ENCODE measurements at regions not wholly inside any gene's neighbourhood (a gene's known extent, or its start where the extent isn't known, plus 50 kb on each side); places are given as distances from the start of the nearest gene placed in this dataset.

DNA sequence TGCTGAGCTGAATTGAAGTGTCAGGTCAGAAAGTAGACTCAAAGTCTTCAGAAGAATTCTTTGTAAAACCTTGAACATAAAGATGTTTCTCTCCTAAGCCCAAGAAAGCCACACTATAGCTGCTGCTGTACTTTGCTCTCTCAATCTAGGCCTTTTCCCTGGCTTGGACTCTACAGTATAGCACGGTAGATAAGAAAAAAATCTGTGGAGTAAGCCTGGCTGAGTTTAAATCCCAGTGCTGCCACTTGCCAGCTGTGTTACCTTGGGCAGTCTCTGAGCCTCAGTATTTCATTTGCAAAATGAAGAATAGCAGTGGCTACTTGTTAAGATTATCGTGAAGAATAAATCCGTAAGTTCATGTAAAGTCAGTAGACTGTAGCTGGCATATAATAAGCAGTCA lies 53.3 kb upstream of the UFL1 start:
- Histone ChIP-seq H4K20me1 (ENCODE audit: insufficient read depth, low read length) (no peaks in the 10 kb centered on the region), H3K9me3 (ENCODE audit: low read length) (no peaks in the 10 kb centered on the region), H2AFZ (ENCODE audit: low read length) (no peak overlapping the region), H3K9ac (ENCODE audit: insufficient read depth, low read depth, low read length) (no peak overlapping the region), H3K27me3 (ENCODE audit: control insufficient read depth in 1 of 2, insufficient read depth in 2 of 2, low read length in 2 of 2) (no peaks in the 10 kb centered on the region), H3K27ac (ENCODE audit: extremely low read length, insufficient read depth, low read length) (no peak overlapping the region), H3K4me1 (ENCODE audit: insufficient read depth, low read length) (no peaks in the 10 kb centered on the region), H3K4me2 (ENCODE audit: low read depth, low read length) (no peak overlapping the region), H3K79me2 (ENCODE audit: insufficient read depth, low read length) (no peaks in the 10 kb centered on the region), H3K36me3 (replicated peaks in 1 of 2; ENCODE audit: control insufficient read depth in 1 of 2, insufficient read depth in 2 of 2, low read length in 2 of 2) (no peaks in the 10 kb centered on the region), H3K4me3 (replicated peaks in 1 of 3; ENCODE audit: insufficient read depth in 1 of 3, low read depth in 2 of 3, low read length in 3 of 3) (no peak overlapping the region)
- TF ChIP-seq ZNF224 (CRISPR knock-in tag; IDR thresholded peaks at IDR 0.05) = no peak
- no peak for TF ChIP-seq ATRX (CRISPR knock-in tag; IDR thresholded peaks at IDR 0.05; ENCODE audit: borderline replicate concordance)
- TF ChIP-seq, protein P1, sequence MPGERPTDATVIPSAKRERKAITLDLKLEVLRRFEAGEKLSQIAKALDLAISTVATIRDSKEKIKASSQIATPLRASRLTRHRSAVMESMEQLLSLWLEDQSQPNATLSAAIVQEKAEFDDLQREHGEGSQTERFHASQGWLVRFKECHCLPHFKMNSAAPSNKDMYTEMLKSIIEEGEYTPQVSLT (CRISPR knock-in tag; IDR thresholded peaks at IDR 0.05; ENCODE audit: borderline replicate concordance, low read depth) = no peak
- WGBS (ENCODE audit: low lambda C conversion rate) = 31% methylated on average over 3 of the region's 3 CpGs
- ChIA-PET CTCF (ENCODE audit: low intra/inter-chr PET ratio, low total read pairs) (no interaction called here), POLR2A (no interaction called here)
- ATAC-seq (no peak), DNase-seq (ENCODE audit: low spot score) (no peak), FAIRE-seq (no peak)
- intact Hi-C loops (cut with micrococcal nuclease; ENCODE audit: unreplicated experiment) = loop anchor here (2.0 to 5.0 kb wide), 3 partner anchors 819 to 1106 kb away; no protein-coding TSS in a partner anchor
- BruUV-seq (replicated peaks) = no TSS peak
- in situ Hi-C loops (cut with HindIII; ENCODE audit: extremely low pct_ligation_motif_present, low pct_unique_long_range_greater_than_20kb) = no loop called here

DNA sequence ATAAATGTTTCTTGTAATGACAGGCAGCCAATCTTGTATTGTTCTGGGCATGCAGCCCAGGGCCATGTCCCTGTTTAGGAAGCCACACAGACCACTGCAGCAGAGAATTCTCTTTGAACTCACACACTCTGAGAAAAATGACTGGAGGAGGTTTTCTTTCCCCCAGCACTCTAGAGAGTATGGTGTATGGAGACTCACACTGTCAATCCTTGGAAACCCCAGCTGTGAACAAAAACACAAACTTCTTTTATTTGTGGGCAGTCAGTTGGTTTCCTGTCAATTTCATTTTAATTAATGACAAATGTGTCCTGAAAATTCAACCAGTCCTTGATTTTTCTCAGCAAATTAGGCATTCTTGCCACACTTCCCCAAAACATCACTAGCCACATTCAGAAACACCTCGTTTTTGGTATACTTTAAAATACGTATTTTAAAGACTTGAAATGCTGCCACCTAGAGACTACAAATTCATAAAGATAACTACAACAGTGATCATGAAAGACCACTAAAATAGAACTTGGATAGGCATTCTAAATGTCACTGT lies 52.9 kb upstream of the UFL1 start:
- H3K9ac ChIP-seq (ENCODE audit: insufficient read depth, low read depth, low read length) = no peak overlapping the region
- no peak overlapping the region for H3K4me3 ChIP-seq (replicated peaks in 1 of 3; ENCODE audit: insufficient read depth in 1 of 3, low read depth in 2 of 3, low read length in 3 of 3)
- DNase-seq (ENCODE audit: low spot score) = no peak
- no peak overlapping the region for H3K27ac ChIP-seq (ENCODE audit: extremely low read length, insufficient read depth, low read length)
- POLR2A ChIA-PET = no interaction called here
- no peaks in the 10 kb centered on the region for H4K20me1 ChIP-seq (ENCODE audit: insufficient read depth, low read length)
- no peak overlapping the region for H3K4me2 ChIP-seq (ENCODE audit: low read depth, low read length)
- H3K79me2 ChIP-seq (ENCODE audit: insufficient read depth, low read length) = no peaks in the 10 kb centered on the region
- 3% methylated on average over 2 of the region's 2 CpGs for WGBS (ENCODE audit: low lambda C conversion rate)
- H3K9me3 ChIP-seq (ENCODE audit: low read length) = no peaks in the 10 kb centered on the region
- no peak for FAIRE-seq
- no peaks in the 10 kb centered on the region for H3K4me1 ChIP-seq (ENCODE audit: insufficient read depth, low read length)
- in situ Hi-C loops (cut with HindIII; ENCODE audit: extremely low pct_ligation_motif_present, low pct_unique_long_range_greater_than_20kb) = no loop called here
- CTCF ChIA-PET (ENCODE audit: low intra/inter-chr PET ratio, low total read pairs) = no interaction called here
- TF ChIP-seq STAG1 (CRISPR knock-in tag; IDR thresholded peaks at IDR 0.05) (peak; percentile 15; the same call in 1 of the 2 replicates), SAFB2 (CRISPR knock-in tag; IDR thresholded peaks at IDR 0.05; ENCODE audit: borderline replicate concordance, low read depth) (no peak)
- H3K27me3 ChIP-seq (ENCODE audit: control insufficient read depth in 1 of 2, insufficient read depth in 2 of 2, low read length in 2 of 2) = no peaks in the 10 kb centered on the region
- no peaks in the 10 kb centered on the region for H3K36me3 ChIP-seq (replicated peaks in 1 of 2; ENCODE audit: control insufficient read depth in 1 of 2, insufficient read depth in 2 of 2, low read length in 2 of 2)
- no peak for ATAC-seq
- H2AFZ ChIP-seq (ENCODE audit: low read length) = no peak overlapping the region
- intact Hi-C loops (cut with micrococcal nuclease; ENCODE audit: unreplicated experiment) = loop anchor here (2.0 to 5.0 kb wide), 3 partner anchors 820 to 1106 kb away; no protein-coding TSS in a partner anchor
- no TSS peak for BruUV-seq (replicated peaks)
